ENCODE measurements at regions not wholly inside any gene's neighbourhood (a gene's known extent, or its start where the extent isn't known, plus 50 kb on each side); places are given as distances from the start of the nearest gene placed in this dataset.

DNA sequence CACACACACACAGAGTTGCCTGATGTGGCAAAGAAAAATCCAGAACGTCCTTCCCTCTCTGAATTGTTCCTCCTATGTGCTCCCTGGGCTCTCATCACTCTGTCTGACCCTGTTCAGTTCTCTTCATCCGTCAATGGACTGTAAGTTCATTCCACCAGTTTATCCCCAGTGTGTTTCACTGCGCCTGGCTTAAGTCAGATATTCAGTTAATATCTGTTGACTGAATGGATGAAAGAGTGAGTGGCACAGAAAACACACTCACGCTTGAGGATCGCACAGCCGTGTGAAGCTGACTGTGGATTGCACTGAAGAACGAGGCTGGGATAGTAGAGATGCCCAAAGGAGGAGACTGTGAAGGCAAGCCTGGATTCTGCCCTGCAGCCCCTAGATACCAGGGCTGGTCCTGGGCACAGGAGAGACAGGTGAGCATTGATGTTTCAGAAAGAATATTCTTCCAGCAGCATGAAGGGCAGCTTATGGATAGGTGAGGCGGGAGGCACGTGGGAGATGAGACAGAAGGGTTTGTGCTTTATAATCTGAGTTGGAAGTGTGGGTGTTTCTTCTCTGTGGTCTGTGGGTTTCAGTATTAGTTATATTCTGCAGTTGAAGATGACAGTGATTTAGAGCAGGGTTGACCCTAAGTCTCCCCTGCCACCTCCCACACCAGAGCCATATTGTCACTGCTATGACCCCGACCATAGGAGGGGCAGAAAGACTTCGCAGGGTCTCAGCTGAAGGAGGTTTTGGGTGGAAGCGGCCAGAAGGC, 129.9 kb downstream of the SOCS6 start:
- no peak for TF ChIP-seq CTCF (IDR thresholded peaks at IDR 0.05 in 2 of 3, conservative IDR thresholded peaks at IDR 0.05 in 1 of 3; ENCODE audit: borderline replicate concordance in 1 of 3, insufficient read depth in 1 of 3, low read depth in 2 of 3, low read length in 2 of 3)
- no peak for TF ChIP-seq RAD21 (IDR thresholded peaks at IDR 0.05; ENCODE audit: low read depth)
- TF ChIP-seq POLR2A (IDR thresholded peaks at IDR 0.05; ENCODE audit: borderline replicate concordance, extremely low read depth, insufficient read depth, insufficient read length) = no peak
- TF ChIP-seq EZH2 (IDR thresholded peaks at IDR 0.05) = no peak
- no peak for TF ChIP-seq ZNF274 (IDR thresholded peaks at IDR 0.05; ENCODE audit: low read depth, low read length)
- no peak for TF ChIP-seq TCF7L2 (IDR thresholded peaks at IDR 0.05; ENCODE audit: borderline replicate concordance, extremely low read depth, insufficient read depth, insufficient read length)
- TF ChIP-seq, protein P1, sequence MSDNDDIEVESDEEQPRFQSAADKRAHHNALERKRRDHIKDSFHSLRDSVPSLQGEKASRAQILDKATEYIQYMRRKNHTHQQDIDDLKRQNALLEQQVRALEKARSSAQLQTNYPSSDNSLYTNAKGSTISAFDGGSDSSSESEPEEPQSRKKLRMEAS (IDR thresholded peaks at IDR 0.05) = no peak
- TF ChIP-seq, protein P2, sequence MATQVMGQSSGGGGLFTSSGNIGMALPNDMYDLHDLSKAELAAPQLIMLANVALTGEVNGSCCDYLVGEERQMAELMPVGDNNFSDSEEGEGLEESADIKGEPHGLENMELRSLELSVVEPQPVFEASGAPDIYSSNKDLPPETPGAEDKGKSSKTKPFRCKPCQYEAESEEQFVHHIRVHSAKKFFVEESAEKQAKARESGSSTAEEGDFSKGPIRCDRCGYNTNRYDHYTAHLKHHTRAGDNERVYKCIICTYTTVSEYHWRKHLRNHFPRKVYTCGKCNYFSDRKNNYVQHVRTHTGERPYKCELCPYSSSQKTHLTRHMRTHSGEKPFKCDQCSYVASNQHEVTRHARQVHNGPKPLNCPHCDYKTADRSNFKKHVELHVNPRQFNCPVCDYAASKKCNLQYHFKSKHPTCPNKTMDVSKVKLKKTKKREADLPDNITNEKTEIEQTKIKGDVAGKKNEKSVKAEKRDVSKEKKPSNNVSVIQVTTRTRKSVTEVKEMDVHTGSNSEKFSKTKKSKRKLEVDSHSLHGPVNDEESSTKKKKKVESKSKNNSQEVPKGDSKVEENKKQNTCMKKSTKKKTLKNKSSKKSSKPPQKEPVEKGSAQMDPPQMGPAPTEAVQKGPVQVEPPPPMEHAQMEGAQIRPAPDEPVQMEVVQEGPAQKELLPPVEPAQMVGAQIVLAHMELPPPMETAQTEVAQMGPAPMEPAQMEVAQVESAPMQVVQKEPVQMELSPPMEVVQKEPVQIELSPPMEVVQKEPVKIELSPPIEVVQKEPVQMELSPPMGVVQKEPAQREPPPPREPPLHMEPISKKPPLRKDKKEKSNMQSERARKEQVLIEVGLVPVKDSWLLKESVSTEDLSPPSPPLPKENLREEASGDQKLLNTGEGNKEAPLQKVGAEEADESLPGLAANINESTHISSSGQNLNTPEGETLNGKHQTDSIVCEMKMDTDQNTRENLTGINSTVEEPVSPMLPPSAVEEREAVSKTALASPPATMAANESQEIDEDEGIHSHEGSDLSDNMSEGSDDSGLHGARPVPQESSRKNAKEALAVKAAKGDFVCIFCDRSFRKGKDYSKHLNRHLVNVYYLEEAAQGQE (IDR thresholded peaks at IDR 0.05; ENCODE audit: low read depth) = no peak

All from HCT116 (cell line).